ENCODE measurements at regions not wholly inside any gene's neighbourhood (a gene's known extent, or its start where the extent isn't known, plus 50 kb on each side); places are given as distances from the start of the nearest gene placed in this dataset.

- Mint-ChIP-seq H3K4me1 (peaks cover 4% of the 10 kb centered on the region), H3K9me3 (peaks cover 5% of the 10 kb centered on the region), H3K27me3 (ENCODE audit: low read depth) (no peaks in the 10 kb centered on the region), H3K4me3 (no peak overlapping the region), H3K27ac (ENCODE audit: unreplicated experiment) (no peak overlapping the region), H3K36me3 (ENCODE audit: low read depth) (peaks cover 7% of the 10 kb centered on the region)
- DNase-seq (ENCODE audit: low read depth, low spot score), result no peak
- TF ChIP-seq CTCF (conservative IDR thresholded peaks at IDR 0.05), result no peak
Observed at GRCh38 chr15:93612953-93613352, 523.9 kb upstream of the RGMA start.

GRCh38 chr15:93610944-93611343 lies 521.9 kb upstream of the RGMA start:
- peaks cover 2% of the 10 kb centered on the region for H3K9me3 Mint-ChIP-seq
- peaks cover 7% of the 10 kb centered on the region for H3K36me3 Mint-ChIP-seq (ENCODE audit: low read depth)
- H3K4me3 Mint-ChIP-seq, result no peak overlapping the region

GRCh38 chr15:93608643-93609148 lies 519.7 kb upstream of the RGMA start:
- Mint-ChIP-seq H3K4me1 (no peaks in the 10 kb centered on the region), H3K27me3 (ENCODE audit: low read depth) (no peaks in the 10 kb centered on the region), H3K9me3 (peaks cover 1% of the 10 kb centered on the region), H3K36me3 (ENCODE audit: low read depth) (peaks cover 5% of the 10 kb centered on the region), H3K4me3 (no peak overlapping the region), H3K27ac (ENCODE audit: unreplicated experiment) (no peak overlapping the region)
- no peak for TF ChIP-seq CTCF (conservative IDR thresholded peaks at IDR 0.05)
- no peak for DNase-seq (ENCODE audit: low read depth, low spot score)

More at GRCh38 chr15:93610944-93611343, 521.9 kb upstream of the RGMA start:
- Mint-ChIP-seq H3K4me1 (no peaks in the 10 kb centered on the region), H3K27me3 (ENCODE audit: low read depth) (no peaks in the 10 kb centered on the region), H3K27ac (ENCODE audit: unreplicated experiment) (no peak overlapping the region)
- DNase-seq (ENCODE audit: low read depth, low spot score), result no peak
- no peak for TF ChIP-seq CTCF (conservative IDR thresholded peaks at IDR 0.05)

GRCh38 chr15:93603550-93603949 lies 514.5 kb upstream of the RGMA start:
- no peak for TF ChIP-seq CTCF (conservative IDR thresholded peaks at IDR 0.05)
- H3K4me3 Mint-ChIP-seq, result no peak overlapping the region
- peaks cover 1% of the 10 kb centered on the region for H3K9me3 Mint-ChIP-seq
- peaks cover 1% of the 10 kb centered on the region for H3K36me3 Mint-ChIP-seq (ENCODE audit: low read depth)
- no peaks in the 10 kb centered on the region for H3K27me3 Mint-ChIP-seq (ENCODE audit: low read depth)
- no peak for DNase-seq (ENCODE audit: low read depth, low spot score)
- H3K4me1 Mint-ChIP-seq, result no peaks in the 10 kb centered on the region
- peak overlapping the region; percentile 12 for H3K27ac Mint-ChIP-seq (ENCODE audit: unreplicated experiment)

- no peak for TF ChIP-seq CTCF (conservative IDR thresholded peaks at IDR 0.05)
- Mint-ChIP-seq H3K27ac (ENCODE audit: unreplicated experiment) (no peak overlapping the region), H3K27me3 (ENCODE audit: low read depth) (no peaks in the 10 kb centered on the region), H3K4me3 (no peak overlapping the region), H3K4me1 (no peaks in the 10 kb centered on the region), H3K36me3 (ENCODE audit: low read depth) (peaks cover 14% of the 10 kb centered on the region), H3K9me3 (peaks cover 6% of the 10 kb centered on the region)
- DNase-seq (ENCODE audit: low read depth, low spot score), result no peak
Observed at GRCh38 chr15:93587059-93587521, 498.1 kb upstream of the RGMA start.

All from neural crest cell (in vitro differentiated cells).